ENCODE measurements at regions not wholly inside any gene's neighbourhood (a gene's known extent, or its start where the extent isn't known, plus 50 kb on each side); places are given as distances from the start of the nearest gene placed in this dataset.

DNA sequence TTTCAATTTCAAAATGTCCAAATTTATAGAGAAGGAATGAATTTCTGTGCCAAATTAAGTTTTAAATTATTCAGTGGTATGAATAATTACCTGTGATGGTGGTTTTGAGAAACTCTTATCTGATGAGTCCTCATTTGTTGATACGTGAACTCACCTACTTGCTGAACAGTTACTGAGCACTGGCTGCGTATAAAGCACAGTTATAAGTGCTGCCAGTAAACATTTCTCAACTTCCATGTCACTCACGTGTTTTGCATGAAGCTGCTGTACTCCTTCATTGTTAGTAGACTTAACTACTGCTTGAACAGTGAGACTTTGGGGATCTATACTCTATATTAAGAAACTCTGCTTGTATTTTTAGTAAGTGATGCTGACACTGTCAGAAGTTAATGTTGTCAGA, 269.1 kb upstream of the FZD8 start:
- TF ChIP-seq, protein P1, sequence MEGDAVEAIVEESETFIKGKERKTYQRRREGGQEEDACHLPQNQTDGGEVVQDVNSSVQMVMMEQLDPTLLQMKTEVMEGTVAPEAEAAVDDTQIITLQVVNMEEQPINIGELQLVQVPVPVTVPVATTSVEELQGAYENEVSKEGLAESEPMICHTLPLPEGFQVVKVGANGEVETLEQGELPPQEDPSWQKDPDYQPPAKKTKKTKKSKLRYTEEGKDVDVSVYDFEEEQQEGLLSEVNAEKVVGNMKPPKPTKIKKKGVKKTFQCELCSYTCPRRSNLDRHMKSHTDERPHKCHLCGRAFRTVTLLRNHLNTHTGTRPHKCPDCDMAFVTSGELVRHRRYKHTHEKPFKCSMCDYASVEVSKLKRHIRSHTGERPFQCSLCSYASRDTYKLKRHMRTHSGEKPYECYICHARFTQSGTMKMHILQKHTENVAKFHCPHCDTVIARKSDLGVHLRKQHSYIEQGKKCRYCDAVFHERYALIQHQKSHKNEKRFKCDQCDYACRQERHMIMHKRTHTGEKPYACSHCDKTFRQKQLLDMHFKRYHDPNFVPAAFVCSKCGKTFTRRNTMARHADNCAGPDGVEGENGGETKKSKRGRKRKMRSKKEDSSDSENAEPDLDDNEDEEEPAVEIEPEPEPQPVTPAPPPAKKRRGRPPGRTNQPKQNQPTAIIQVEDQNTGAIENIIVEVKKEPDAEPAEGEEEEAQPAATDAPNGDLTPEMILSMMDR (IDR thresholded peaks at IDR 0.05; ENCODE audit: insufficient read depth, low read depth, low read length), result no peak
- TF ChIP-seq EZH2 (IDR thresholded peaks at IDR 0.05; ENCODE audit: insufficient read depth, low read length), result no peak

Measured in astrocyte (in vitro differentiated cells and primary cell).